GM18867 (cell line): ENCODE measurements at regions not wholly inside any gene's neighbourhood (a gene's known extent, or its start where the extent isn't known, plus 50 kb on each side); places are given as distances from the start of the nearest gene placed in this dataset.
"Not testable (repeated sequence)": the region's sequence is repeated elsewhere in the genome, so short reads cannot be mapped to it uniquely, and the experiment has no call there.

ENCODE experiments used
- ATAC-seq: cut with Tn5 transposase; IDR thresholded peaks from one replicate; pipeline ENCODE4 v1.9.1; 2021; ENCODE audit warnings: mild to moderate bottlenecking, moderate library complexity; ENCODE audit not compliant: unreplicated experiment

DNA sequence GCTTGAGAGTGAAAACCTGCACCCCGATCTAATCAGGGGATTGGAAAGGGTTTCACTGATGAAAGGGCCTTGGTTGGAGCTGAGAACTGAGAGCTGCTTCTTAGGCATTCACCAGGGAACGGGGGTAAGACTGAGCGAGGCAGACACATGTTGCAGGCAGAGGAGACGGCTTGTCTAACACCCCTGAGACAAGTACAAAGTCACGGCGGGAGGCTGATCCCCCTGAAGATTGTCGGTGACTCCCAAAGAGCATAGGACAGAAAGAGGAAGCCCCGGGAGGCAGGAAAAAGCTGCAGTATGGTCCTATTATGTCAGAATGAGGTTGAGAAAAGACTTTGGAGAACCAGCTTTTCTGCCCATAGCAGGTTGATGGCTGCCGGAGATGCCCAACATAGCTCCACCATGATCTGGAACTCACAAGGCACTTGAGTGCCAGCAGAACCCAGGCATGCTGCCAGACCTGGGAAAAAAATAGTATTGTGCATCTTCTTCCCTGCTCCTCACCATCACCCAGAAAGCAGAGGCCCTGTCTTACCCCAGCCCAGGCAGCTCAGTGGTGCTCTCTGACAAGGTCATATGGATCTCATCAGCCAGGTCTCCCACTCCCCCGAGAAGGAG lies 463.9 kb upstream of the PROX1 start:
- ATAC-seq, result no peak

DNA sequence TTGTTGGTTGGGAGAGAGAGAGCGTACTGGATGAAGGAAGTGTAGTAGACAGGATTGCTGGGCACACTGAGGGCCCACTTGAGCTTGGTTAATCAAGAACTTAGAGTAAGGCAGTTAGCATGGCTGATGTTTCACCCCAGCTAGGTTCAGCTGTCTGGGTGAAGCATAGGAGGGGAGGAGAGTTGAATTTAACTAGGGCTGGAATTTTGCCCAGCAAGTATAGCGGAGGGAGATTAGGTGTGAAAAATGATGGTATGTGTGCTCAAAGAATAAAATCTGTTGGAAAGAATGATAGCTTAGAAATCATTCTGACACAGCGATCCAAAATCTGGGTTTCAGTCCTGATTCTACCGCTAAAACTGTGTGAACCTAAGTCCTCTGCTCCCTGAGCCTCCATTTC lies 461.5 kb upstream of the PROX1 start:
- ATAC-seq, result no peak

DNA sequence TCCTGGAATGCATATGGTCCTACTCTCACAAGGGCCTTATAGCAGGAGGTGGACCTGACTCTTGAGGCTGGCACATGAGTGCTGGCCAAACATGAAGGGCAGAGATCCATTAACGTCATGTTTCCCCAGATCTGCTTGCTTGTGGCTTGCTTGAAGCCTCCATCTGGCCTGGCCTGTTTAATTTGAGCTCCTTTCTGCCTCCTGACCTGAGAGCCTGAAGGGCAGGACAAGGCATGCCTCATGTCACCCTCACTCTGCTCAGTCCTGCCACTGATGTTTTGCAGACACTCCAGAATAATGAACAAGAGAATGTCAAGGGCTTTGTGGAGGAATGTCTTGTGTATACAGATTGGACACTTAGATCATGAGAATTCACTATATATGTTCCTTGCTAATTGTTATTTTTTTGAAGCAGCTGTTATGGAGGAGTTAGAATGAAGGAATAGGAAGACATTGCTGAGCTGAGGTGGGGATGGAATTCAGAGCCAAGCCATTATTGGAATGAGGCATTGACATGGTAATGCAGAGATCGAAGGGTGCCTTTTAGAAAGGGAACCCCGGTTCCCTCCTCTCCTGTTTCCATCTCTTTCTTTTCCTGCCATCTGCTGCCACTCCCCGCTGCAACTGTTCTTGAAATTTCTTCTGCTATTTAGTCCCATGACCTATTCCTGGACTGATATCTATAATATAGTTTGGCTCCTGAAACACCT lies 457.0 kb upstream of the PROX1 start:
- ATAC-seq, result no peak

- no peak for ATAC-seq
Observed at GRCh38 chr1:213531369-213532310, 456.1 kb upstream of the PROX1 start.

GRCh38 chr1:213533125-213533524 lies 454.6 kb upstream of the PROX1 start:
- no peak for ATAC-seq

- no peak for ATAC-seq
Observed at GRCh38 chr1:213535679-213536078, 452.1 kb upstream of the PROX1 start.

DNA sequence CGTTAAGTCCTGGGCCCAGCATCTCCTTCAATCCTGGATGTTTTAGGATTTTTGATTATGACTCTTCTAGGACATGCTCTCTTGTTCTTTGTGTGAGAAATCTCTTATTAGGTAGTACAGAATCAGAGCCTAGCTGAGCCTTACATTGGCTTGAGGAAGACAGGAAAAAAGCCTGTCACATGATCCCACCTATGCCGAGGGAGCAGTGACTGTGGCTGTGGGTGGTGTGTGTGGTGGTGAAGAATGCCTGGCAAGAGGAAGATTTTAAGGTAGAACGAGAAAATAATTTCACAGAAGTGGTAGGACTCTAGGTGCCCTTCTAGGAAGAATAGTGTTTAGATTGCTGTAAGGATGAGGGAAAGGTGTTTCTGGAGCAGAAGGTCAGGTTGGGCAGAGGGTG lies 449.5 kb upstream of the PROX1 start:
- ATAC-seq, result no peak

- ATAC-seq, result no peak
Observed at GRCh38 chr1:213539464-213539863, 448.3 kb upstream of the PROX1 start.

DNA sequence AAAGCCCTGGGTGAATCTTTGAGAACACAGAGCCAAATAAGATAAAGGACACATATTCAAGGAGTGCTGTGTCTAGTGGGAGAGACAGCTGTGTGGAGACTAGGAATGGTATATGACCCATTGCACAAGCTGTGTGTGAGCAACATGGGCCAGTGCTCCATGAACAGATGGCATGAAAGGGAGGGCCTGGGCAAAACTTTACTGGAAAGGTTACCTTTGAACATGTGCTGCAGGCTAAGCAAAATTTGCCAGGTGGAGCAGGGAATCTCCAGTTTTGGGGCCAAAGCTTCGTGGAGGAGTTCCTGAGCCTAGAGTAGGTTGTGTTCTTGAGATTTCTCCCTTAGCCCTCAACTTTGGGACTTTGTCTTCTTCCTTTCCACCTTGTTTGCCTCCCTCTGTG lies 446.1 kb upstream of the PROX1 start:
- no peak for ATAC-seq

- not testable (repeated sequence) for ATAC-seq
Observed at GRCh38 chr1:213545181-213545580, 442.6 kb upstream of the PROX1 start.

- ATAC-seq, result no peak
Observed at GRCh38 chr1:213549982-213550381, 437.8 kb upstream of the PROX1 start.

DNA sequence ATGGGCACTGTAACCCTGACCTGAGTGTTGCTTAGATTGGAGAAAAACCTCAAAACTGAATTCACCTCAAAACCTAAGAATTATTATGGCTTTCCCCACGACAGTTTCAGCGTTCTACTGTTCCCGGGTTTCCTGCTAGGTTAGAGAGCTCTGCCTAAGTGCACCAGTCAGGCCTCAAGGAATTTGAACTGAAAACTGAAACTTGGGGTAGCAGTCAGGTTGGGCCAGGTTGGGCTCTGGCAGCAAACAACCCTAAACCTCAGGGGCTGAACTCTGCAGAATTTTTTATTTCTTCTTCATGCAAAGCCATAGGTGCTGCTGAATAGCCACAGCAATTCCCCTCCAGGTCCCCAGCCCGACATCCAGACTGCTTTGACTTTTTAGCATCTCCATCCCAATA lies 437.0 kb upstream of the PROX1 start:
- ATAC-seq, result no peak

DNA sequence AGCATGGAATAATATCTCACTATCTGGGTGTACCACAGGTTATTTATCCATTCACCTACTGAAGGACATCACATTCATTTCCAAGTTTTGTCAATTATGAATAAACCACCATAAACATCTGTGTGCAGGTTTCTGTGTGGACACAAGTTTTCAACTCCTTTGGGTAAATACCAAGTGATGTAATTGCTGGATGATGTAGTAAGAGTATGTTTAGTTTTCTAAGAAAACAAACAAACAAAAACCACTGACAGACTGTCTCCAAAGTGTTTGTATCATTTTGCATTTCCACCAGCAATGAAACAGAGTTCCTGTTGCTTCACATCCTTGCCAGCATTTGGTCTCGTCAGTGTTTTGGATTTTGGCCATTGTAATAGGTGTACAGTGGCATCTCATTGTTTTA lies 435.7 kb upstream of the PROX1 start:
- ATAC-seq, result no peak

DNA sequence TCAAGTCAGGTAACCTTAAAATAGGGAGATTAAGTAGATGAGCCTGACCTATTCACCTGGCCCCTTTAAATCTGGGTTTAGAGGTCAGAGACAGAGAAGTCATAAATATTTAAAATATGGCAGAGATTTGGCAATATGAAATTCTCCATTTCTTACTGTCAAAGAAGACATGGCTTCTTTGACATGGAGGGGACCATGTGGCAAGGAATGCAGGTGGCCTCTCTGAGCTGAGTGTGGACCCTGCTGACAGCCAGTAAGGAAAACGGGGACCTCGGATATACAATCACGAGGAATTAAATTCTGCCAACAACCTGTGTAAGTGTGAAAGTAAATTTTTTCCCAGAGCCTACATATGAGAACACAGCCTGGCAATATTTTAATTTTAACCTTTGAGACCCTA lies 427.5 kb upstream of the PROX1 start:
- no peak for ATAC-seq

DNA sequence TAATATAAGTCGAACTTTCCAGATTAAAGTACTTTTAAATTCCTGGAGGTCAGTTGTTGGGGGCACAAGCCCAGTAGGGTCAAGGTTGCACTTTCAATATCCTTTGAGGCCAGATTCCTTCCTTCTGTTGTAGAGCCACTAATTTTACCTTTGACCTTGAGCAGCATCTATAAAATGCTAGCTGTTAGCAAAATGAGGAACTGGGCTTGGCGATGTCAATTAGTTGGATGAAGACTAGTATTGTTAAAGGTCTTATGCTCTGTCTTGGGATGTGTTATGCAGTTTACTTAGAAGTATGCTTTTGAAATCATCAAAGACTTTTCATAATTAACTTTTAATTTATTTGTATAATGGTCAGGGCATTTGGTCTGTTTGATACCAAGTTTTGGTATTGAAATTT lies 425.9 kb upstream of the PROX1 start:
- no peak for ATAC-seq

DNA sequence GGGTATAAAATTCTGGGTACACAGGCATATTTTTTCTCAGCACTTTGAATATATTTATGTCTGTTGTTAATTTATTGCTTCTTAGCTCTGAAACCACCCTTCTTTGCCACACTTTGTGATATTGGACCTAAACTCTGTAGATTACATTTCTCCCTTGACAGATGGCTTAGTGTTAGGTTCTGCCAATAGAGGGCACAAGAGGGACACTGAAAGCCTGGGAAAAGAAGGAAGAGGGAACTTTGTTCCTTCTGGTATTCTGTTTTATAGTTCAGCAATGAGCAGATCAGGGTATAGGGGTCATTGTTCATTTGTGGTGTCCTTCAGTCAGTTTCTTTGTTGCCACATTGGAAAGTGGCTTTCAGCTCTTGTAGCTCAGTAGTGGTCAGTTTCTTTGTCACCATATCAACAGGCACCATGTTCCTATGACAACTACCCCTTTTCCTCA lies 423.5 kb upstream of the PROX1 start:
- no peak for ATAC-seq

DNA sequence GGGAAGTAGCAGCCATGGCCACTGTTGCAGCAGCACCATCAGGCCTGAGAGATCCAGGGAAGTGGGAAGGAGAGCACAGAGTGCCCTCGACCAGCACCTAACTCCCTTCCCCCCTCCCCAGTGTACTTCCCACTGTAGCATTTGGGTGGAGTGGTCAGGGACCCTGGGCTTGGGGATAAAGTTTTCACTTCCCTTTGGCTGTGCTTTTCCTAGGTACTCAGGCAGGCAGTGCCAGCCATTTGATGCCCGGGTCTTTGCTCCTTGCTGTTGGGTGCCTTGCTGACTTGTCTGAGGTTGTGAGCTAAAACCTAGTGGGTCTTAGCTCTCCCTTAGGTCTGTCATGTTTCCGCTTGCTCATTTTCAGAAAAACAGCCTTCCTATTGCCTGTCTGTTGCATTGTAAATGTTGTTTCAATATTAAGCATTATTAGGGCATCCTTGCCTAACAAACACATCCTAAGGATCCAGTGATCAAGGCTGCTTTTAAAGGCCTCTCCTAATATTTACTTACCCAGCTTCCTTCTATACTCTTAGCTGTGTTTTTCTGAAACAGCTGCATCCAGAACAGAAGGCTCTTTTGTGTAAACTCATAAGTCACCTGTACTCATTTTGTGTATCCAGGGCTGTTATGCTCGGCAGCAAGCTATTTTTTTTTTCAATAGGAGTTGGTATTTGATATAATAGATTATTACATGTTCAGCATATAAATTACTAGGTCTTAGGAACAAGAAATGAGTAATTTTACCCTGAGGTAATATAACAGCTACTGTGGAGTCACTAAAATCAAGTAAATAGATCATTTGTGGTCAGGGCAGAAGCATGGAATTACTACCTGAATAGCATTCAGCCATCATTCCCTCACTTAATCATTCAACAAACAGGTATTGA lies 418.6 kb upstream of the PROX1 start:
- no peak for ATAC-seq

GRCh38 chr1:213569816-213570150 lies 418.0 kb upstream of the PROX1 start:
- ATAC-seq, result no peak

DNA sequence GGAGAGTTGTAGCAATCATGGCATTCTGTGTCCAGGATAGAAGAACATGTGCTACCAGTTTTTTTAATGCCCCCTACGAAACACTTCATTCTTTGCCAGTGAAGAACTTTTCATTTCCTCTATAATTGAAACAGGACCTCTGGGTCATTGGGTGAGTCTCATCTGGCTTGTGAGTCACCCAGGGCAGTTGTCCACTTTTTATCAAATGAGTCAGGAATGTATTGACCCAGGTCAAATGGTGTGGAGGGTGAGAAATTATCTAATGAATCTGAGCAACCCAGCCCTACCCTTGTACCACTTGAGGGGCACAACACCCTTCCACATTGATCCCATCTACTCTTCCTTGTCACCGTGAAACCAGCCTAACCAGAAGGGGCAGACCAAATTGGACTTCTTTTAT lies 417.3 kb upstream of the PROX1 start:
- ATAC-seq, result no peak

GRCh38 chr1:213571419-213571818 lies 416.4 kb upstream of the PROX1 start:
- no peak for ATAC-seq

DNA sequence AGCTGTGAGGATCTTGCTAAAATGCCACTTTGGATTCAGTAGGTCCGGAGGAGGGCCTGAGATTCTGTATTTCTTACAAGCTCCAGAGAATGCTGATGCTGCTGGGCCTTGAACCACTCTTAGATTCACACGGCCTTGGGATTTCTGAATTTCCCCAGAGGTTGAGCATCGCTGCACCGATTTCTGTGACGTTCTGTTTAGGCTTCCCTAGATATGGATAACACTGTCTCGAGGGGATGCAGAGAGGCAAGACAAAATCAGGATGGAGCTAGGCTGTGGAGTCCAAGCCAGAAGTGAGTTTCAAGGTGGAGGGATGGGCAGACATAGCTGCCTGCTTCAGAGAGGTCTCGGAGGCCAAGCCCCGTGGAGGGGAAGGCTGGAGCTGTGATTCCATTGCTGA lies 415.9 kb upstream of the PROX1 start:
- no peak for ATAC-seq
